CMK (cell line): ENCODE measurements at regions not wholly inside any gene's neighbourhood (a gene's known extent, or its start where the extent isn't known, plus 50 kb on each side); places are given as distances from the start of the nearest gene placed in this dataset.

ENCODE experiments used
- DNase-seq: peaks from one replicate; pipeline ENCODE4 v3.0.0-alpha.2; 2010; ENCODE audit warnings: low read depth

- peak; percentile 8 for DNase-seq
Observed at GRCh38 chr4:24476282-24476681, 108.1 kb downstream of the DHX15 start.

DNA sequence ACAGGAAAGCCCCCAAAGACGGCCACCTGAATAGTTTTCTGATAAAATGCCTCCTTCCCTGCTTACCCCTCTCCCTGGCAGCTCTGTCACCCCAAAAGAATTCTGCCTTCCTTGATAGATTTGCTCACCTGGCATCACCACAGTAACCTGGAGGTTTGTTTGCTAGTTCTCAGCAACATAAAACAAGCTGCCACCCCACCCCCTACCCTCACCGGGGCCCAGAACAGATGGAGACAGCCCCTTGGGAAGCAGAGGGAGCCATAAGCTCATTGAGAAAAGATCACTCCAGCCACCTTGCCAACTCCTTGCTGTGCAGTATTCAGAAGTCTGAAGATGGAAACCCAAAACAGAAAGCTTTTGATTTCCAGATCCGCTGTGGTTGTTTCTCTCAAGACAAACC, 108.6 kb downstream of the DHX15 start:
- no peak for DNase-seq

- DNase-seq: peak; percentile 24
Observed at GRCh38 chr4:24473309-24473721, 111.0 kb downstream of the DHX15 start.

DNA sequence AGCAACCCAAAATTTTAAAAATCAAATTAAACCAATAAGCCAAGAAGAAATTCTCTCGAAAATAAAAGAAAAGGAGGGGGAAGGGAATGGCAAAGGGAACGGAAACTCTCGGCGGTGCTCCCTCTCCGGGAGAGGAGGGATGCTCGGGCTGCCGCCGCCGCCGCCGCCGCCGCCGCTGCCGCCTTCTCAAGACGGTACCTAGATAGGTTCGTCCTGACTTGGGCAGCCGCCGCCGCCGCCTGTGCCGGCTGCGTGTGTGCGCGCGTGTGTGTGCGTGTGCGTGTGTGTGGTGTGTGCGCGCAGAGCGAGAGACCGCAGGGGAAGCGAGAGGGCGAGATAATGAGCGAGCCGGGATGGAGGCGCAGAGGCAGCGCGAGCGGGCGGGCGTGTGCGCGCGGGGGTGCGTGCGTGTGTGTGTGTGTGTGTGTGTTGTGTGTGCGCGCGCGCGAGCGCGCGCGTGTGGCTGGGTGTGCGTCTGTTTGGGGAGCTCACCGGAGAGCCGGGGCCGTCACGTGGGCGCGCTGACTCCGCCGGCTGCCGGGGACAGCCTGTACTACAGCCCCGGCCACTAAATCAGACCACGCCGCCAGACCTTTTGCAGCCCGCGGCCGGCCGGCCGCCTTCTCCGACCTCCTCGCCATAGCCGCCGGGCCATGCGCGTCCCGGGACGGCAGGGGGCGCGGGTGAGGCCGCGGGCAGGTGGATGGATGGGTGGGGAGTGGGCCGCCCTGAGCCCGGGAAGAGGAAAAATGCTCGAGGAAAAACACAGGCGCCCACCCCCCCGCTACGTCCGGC, 111.6 kb downstream of the DHX15 start:
- peak; percentile 69 for DNase-seq

DNA sequence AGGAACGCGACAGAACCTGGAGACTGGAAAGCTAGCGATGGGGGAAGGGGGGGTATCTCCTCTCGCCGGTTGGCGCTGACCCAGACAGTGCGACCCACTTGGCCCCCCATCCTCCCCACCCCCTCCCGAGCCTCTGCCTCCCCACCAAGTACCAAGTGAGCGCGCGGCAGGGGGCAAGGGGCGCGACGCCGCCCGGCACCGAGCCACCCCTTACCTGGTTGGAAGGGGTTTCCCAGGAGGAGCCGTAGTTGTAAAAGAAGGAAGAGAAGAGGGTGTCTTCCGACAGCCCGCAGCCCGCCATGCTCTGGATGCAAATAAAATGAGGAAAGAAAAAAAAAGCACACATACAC, 112.2 kb downstream of the DHX15 start:
- no peak for DNase-seq

DNA sequence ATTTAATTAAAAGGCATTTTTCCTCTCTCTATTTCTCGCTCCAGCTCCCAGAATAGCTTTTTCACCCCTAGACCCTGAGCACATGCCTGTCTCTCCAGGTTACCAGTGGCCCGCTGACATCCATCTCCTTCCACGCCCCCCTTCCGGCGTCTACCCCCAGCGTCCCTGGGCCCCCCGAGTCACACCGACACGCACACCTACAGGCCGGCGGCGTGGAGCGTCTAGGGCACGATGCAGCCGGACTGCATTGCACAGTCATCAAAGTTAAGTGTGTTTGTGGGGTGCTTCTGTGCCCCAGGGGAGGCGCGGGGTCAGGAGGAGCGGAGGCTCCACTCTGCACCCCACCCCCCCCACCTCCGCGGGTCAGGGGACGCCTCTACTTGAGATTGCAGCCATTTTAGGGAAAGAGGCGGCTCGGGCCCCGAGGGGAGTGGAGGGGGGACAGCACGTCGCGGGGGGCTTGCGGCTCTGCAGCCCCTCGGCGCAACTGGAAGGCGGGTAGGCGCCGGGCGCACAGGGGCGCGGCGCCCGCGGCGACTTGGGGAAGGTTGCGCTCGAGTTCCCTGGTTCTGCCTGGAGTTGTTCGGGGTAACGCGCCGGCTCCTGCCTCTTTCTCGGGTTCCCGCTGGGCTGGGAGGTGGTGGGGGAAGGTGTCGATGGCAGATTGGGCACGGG, 112.7 kb downstream of the DHX15 start:
- DNase-seq: no peak

- no peak for DNase-seq
Observed at GRCh38 chr4:24470666-24471485, 113.5 kb downstream of the DHX15 start.

DNA sequence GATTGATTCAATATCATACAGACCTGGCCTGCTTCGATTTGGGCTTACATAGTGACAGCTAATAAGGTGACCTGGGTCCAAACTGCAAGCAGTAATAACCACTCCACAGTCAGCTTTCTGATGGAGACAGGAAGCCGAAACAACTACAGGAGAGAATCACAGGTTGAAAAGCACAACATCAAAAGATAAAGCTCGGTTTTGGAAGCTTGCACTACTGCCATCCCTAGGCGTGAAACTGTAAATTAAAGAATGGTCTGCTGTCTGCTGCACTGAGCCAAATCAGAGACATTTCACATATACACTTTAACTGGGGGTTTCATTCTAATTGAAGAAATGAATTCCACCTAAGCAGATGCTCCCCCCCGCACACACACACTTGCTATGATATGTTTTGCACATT, 116.3 kb downstream of the DHX15 start:
- DNase-seq: no peak

DNA sequence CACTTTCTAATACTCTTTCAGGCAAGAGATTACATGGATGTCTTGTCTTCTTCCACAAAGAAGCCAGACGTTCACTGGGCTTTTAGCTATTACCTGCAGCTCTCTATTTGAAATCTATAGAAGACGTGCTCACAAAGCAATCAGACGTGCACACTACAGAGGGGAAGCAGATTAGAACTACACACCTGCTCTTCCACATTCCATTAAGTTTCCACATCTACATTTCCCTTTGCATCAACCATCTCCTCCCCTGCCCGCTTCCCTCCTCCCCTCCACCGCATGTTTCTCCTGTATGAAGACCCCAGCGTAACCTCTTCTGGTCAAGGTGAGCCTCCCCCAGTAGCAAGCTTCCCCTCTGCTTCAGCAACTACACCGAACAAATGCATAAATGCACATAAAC, 119.8 kb downstream of the DHX15 start:
- DNase-seq: no peak

DNA sequence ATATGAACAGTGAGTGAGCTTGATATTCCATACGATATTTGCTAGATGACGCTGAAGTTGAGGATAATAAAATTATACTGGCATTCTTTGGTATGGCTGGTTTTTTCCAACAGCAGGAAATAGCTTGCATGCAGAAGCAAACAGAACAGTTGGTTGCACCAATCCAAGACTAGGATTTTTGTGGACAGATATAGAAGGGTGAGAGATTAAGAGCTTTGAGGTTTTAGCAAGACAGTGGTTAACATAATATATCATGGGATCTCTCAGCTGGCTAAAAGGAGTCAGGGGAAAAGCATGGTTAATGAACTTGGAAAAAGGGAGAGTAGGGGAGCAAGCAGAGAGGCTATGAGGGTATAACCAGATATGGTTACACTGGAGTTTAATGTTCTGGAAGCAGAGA, 127.9 kb downstream of the DHX15 start:
- DNase-seq: no peak

DNA sequence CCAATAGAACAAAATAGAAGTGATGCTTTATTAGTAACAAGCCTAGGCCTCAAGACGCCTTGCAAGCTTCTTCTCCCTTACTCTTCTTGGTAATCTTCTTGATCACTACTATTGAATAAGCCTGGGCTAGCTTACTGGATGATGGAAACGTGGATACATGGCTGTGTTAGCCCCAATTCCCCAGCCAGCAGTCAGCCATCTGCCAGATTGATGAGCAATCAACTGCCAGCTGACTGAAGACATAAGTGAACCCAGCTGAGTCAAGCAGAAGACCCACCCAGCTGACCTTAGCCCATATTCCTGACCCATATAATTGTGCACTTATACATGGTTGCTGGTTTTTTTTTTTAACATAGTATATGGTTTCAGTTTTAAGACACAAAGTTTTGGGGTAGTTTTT, 130.4 kb downstream of the DHX15 start:
- DNase-seq: no peak

- no peak for DNase-seq
Observed at GRCh38 chr4:24451870-24452269, 132.5 kb downstream of the DHX15 start.

DNA sequence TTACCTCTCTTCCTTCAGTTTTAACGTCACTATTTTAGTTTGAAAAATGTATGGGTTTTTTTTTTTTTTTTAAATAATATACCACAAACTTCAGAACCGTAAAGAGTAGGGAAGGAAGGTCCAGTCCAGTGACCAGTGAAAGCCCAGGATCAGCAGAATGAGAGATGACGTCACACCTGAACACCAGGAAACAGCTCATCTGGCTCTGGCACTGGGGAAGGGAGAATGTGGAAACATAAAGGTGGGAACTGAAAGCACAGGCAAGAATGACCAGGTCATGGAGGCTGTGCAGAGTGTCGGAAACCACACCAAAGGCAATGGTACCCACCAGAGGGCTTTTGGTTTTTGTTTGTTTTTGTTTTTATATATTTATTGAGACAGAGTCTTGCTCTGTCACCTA, 141.2 kb downstream of the DHX15 start:
- no peak for DNase-seq

- DNase-seq: no peak
Observed at GRCh38 chr4:24440765-24441164, 143.6 kb downstream of the DHX15 start.

DNA sequence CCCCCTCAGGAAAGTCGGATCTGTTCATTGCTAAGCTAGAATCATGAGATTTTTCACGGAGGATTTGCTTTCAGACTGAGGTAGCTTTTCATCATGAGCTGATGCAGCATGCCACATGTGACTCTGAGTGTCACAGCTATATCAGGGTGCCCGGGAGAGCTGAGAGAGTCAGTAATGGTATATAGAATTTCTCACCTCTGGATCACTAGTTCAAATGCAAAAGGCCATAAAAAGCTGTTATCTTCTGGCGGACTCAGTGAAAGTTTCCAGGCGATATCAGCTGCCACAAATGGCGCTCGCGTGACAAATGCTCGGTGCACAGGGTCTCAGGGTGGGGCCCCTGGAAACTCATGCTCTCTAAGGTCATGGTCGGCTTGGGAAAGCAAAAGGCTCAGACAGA, 150.1 kb downstream of the DHX15 start:
- DNase-seq: no peak

DNA sequence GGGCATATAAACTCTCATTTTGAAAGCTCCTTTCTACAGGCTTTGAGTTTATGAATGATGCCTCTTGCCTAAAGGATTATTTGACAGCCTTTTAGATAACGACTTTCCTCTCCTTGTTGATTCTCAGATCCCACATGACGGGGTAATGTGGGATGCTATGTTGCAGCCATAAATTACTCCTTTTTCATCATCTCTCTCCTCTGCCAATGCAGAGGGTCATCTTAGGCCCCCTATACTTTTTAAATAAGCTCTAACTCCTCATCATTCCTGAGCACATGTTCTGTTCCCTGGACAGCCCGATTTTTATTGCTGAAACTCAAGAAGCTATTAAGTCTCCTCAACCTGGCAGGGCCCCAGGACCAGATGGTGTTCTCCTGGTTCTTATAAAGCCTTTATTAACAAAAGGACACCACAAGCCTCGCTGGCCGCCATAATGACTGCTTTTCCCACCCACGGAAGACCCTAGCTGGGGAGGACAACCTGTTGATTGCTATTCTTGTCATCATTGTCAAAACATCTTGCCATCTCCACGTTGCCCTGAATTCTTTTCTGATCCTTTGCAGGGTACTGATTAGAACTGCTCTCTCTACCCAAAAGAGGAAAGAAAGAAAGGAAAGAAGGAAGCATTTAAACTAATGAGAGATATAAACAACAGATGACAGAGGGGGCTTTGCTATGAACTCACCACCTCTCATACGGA, 150.7 kb downstream of the DHX15 start:
- DNase-seq: no peak

DNA sequence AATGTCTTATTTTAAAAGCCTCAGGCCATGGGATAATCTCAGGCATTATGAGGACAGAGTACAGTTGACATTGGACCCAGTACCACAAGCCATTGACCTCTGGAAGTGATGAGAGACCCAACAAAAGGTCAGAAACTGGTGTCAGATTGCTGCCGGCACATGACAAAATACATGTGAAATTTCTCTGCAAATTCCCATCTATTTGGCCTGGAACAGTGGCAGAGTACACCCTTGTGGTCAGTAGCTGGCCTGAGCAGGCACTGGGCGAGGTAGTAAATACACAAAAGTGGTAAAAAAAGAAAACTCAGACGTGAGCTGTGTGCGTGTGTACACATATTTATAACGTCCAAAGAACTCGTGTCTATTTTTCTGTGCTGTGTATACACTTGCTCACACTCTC, 155.5 kb downstream of the DHX15 start:
- no peak for DNase-seq

GRCh38 chr4:24426557-24426956, 157.8 kb downstream of the DHX15 start:
- DNase-seq: no peak

DNA sequence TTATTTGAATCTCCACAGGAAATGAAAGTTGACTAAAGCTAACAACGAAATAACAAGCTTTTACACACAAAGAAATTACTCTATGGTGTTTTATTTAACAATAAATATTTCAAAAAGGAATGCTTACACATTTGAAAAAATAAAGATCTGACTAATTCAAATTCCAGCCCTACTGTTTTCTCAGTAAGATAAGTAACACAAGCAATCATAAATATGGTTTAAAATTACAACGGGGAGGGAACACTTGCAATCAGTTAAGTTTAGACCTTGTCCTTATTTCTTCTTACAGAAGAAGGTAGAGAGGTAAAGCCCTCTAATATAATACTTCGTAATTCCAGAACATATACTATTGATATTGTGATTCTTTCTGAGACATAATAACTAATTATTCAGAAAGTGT, 158.5 kb downstream of the DHX15 start:
- DNase-seq: no peak

GRCh38 chr4:24423670-24424069, 160.7 kb downstream of the DHX15 start:
- DNase-seq: no peak

- no peak for DNase-seq
Observed at GRCh38 chr4:24422644-24423043, 161.7 kb downstream of the DHX15 start.
